Loucy (cell line): ENCODE measurements at regions not wholly inside any gene's neighbourhood (a gene's known extent, or its start where the extent isn't known, plus 50 kb on each side); places are given as distances from the start of the nearest gene placed in this dataset.

Experiments
- H2AFZ ChIP-seq: fragments of 200-600 bp; sonication (generic); 2 replicates; pipeline ENCODE4 v1.6.0; 2016; ENCODE audit warnings: antibody characterized with exemption, mild to moderate bottlenecking, low read length, moderate library complexity
- H3F3A ChIP-seq: fragments of 200-600 bp; 2 replicates; pipeline ENCODE4 v1.6.0; 2016; ENCODE audit warnings: antibody characterized with exemption, low read depth, mild to moderate bottlenecking
- H3K27me3 ChIP-seq: fragments of 200-600 bp; sonication (generic); 2 replicates; pipeline ENCODE4 v1.6.1; 2014; ENCODE audit warnings: low read length, mild to moderate bottlenecking; ENCODE audit not compliant: insufficient read depth, poor library complexity, severe bottlenecking
- H3K36me3 ChIP-seq: fragments of 200-600 bp; sonication (generic); 2 replicates; pipeline ENCODE4 v1.6.1; 2016; ENCODE audit warnings: low read length; ENCODE audit not compliant: insufficient read depth
- H3K4me1 ChIP-seq: fragments of 200-600 bp; sonication (generic); 2 replicates; pipeline ENCODE4 v1.5.1; 2014; ENCODE audit warnings: low read length, mild to moderate bottlenecking; ENCODE audit not compliant: insufficient read depth, poor library complexity, severe bottlenecking
- H3K4me2 ChIP-seq: fragments of 200-600 bp; sonication (generic); 2 replicates; pipeline ENCODE4 v1.6.0; 2014; ENCODE audit warnings: antibody characterized with exemption, low read length, low read depth, mild to moderate bottlenecking; ENCODE audit not compliant: poor library complexity, severe bottlenecking
- H3K4me3 ChIP-seq: fragments of 200-600 bp; sonication (generic); 2 replicates; pipeline ENCODE4 v1.5.1; 2014; ENCODE audit warnings: low read length, mild to moderate bottlenecking, mixed read lengths; ENCODE audit not compliant: poor library complexity, severe bottlenecking
- H3K79me2 ChIP-seq: fragments of 200-600 bp; sonication (generic); 2 replicates; pipeline ENCODE4 v1.6.1; 2014; ENCODE audit warnings: low read length; ENCODE audit not compliant: insufficient read depth
- H3K9ac ChIP-seq: fragments of 200-600 bp; sonication (generic); 2 replicates; pipeline ENCODE4 v1.6.0; 2014; ENCODE audit warnings: mild to moderate bottlenecking, low read depth, low read length, moderate library complexity; ENCODE audit not compliant: poor library complexity, severe bottlenecking
- H3K9me2 ChIP-seq: fragments of 200-600 bp; sonication (generic); replicated peaks from 2 replicates; pipeline ENCODE4 v1.6.1; 2016; ENCODE audit warnings: low read depth, low read length, mixed read lengths
- H3K9me3 ChIP-seq: fragments of 200-600 bp; sonication (generic); 2 replicates; pipeline ENCODE4 v1.6.1; 2014; ENCODE audit warnings: mild to moderate bottlenecking, antibody characterized with exemption, low read length, low read depth; ENCODE audit not compliant: insufficient read depth
- H4K20me1 ChIP-seq: fragments of 200-600 bp; sonication (generic); 2 replicates; pipeline ENCODE4 v1.6.0; 2014; ENCODE audit warnings: antibody characterized with exemption, low read length, mild to moderate bottlenecking; ENCODE audit not compliant: insufficient read depth, poor library complexity, severe bottlenecking
- CTCF ChIP-seq: fragments of 200-600 bp; sonication (generic); conservative IDR thresholded peaks from 2 replicates; pipeline ENCODE4 v1.5.1; 2014; ENCODE audit warnings: mild to moderate bottlenecking, antibody characterized with exemption, low read length
- EZH2phosphoT487 ChIP-seq: fragments of 200-600 bp; IDR thresholded peaks from 2 replicates; pipeline ENCODE4 v1.6.1; 2018; ENCODE audit warnings: antibody characterized with exemption, mild to moderate bottlenecking, moderate library complexity, borderline replicate concordance

DNA sequence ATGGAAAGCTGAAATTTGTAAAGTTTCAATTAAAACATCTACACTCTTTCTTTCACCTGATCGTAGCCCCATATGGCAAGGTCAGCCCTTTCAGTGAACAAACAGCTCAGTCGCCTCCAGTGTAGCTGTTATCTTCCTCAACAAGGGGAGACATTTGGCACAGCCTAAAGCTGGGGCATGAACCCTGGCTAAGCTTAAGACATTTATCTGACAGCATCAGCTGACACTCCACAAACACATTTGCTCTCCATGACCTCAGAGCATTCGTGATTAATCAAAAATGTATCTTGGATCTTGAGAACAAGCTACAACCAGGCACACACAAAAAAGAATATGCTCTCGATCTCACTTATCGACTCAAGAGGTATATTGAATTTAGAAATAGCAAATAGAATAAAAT lies 67.3 kb downstream of the POU5F2 start:
- H3K36me3 ChIP-seq: no peaks in the 10 kb centered on the region
- H3F3A ChIP-seq: no peaks in the 10 kb centered on the region
- no peak for TF ChIP-seq CTCF
- TF ChIP-seq EZH2phosphoT487: no peak
- no peaks in the 10 kb centered on the region for H3K9me3 ChIP-seq
- H3K27me3 ChIP-seq: no peaks in the 10 kb centered on the region
- peaks cover 4% of the 10 kb centered on the region for H3K4me1 ChIP-seq
- H3K4me3 ChIP-seq: no peak overlapping the region
- no peaks in the 10 kb centered on the region for H4K20me1 ChIP-seq
- no peaks in the 10 kb centered on the region for H3K79me2 ChIP-seq
- no peak overlapping the region for H2AFZ ChIP-seq
- H3K9me2 ChIP-seq: no peaks in the 10 kb centered on the region
- no peak overlapping the region for H3K9ac ChIP-seq
- H3K4me2 ChIP-seq: no peak overlapping the region

- no peaks in the 10 kb centered on the region for H3K9me2 ChIP-seq
- H3K36me3 ChIP-seq: no peaks in the 10 kb centered on the region
- H3K9ac ChIP-seq: no peak overlapping the region
- H2AFZ ChIP-seq: no peak overlapping the region
- no peak overlapping the region for H3K4me3 ChIP-seq
- no peaks in the 10 kb centered on the region for H4K20me1 ChIP-seq
- no peak for TF ChIP-seq CTCF
- no peak for TF ChIP-seq EZH2phosphoT487
- H3K79me2 ChIP-seq: no peaks in the 10 kb centered on the region
- no peaks in the 10 kb centered on the region for H3K9me3 ChIP-seq
- no peaks in the 10 kb centered on the region for H3F3A ChIP-seq
- peaks cover 4% of the 10 kb centered on the region for H3K4me1 ChIP-seq
- no peaks in the 10 kb centered on the region for H3K27me3 ChIP-seq
- H3K4me2 ChIP-seq: no peak overlapping the region
These were observed 68.0 kb downstream of the POU5F2 start for GRCh38 chr5:93673316-93673954.

DNA sequence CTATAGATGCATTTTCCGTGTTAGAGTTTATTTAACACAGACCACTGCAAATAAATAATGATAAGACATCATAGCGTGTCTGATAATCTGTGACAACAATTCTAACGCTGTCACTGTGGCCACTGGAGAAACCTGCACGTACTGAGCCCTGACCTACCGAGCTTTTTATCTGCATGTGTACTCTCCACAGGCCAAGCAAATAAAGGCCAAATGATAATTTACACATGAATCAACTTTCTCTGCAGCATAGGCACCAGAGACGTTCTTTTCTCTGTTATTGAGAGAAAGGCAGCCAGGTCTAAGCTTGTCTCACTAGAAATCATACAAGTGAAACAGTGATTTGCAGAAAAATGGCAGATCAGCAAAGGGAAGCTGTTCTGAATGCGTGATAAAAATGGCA lies 75.8 kb downstream of the POU5F2 start:
- no peaks in the 10 kb centered on the region for H3K79me2 ChIP-seq
- H3K27me3 ChIP-seq: no peaks in the 10 kb centered on the region
- H3K9me2 ChIP-seq: no peaks in the 10 kb centered on the region
- no peak overlapping the region for H3K9ac ChIP-seq
- no peaks in the 10 kb centered on the region for H3K9me3 ChIP-seq
- TF ChIP-seq EZH2phosphoT487: no peak
- TF ChIP-seq CTCF: no peak
- H4K20me1 ChIP-seq: no peaks in the 10 kb centered on the region
- no peaks in the 10 kb centered on the region for H3F3A ChIP-seq
- H3K4me1 ChIP-seq: no peaks in the 10 kb centered on the region
- no peak overlapping the region for H2AFZ ChIP-seq
- H3K36me3 ChIP-seq: no peaks in the 10 kb centered on the region
- no peak overlapping the region for H3K4me2 ChIP-seq
- H3K4me3 ChIP-seq: no peak overlapping the region
